ENCODE measurements at regions not wholly inside any gene's neighbourhood (a gene's known extent, or its start where the extent isn't known, plus 50 kb on each side); places are given as distances from the start of the nearest gene placed in this dataset.

DNA sequence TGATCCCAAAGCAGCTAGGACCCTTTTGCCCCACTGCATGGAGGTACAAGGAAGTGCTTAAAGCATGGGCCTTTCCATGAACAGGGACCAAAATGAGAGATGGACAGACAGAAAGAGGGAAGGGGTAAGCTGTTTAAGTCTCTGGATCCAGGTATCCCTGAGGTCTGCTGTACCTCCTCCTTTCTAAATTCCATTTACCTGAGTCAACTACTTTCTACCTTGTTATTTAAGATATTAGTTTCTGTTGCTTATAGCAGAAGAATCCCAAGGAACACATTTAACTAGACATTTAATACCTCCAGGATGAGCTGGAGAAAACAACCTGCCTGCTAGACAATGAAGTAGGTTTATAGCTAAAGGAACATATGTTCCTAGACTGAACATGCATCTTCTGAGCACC lies 157.6 kb upstream of the TMCC3 start:
- no peak overlapping the region for H3K4me3 ChIP-seq (ENCODE audit: low read length)
- no peaks in the 10 kb centered on the region for H3K36me3 ChIP-seq (ENCODE audit: control insufficient read depth, low read depth, low read length)
- no peak overlapping the region for H3K27ac ChIP-seq (ENCODE audit: low read length)
- no peaks in the 10 kb centered on the region for H3K27me3 ChIP-seq (ENCODE audit: control insufficient read depth, insufficient read depth, low read length)
- H3K9ac ChIP-seq (ENCODE audit: low read length), result no peak overlapping the region
- H3K9me3 ChIP-seq (ENCODE audit: control insufficient read depth, low read depth, low read length), result peaks cover 6% of the 10 kb centered on the region
- H3K4me1 ChIP-seq (ENCODE audit: control insufficient read depth, low read depth, low read length), result no peaks in the 10 kb centered on the region

DNA sequence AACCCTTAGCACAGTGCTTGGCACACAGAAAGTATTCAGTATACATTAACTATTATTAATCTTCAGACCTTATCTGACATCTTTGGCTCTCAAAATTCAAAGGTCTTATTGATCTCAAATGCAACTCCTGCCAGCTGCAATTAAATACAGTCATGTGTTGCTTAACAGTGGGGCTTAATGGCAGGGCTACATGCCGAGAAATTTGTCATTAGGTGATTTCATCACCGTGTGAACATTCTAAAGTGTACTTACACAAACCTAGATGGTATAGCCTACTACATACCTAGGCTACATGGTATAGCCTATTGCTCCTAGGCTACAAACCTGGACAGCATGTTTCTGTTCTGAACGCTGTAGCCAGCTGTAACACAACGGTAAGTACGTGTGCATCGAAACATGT lies 156.3 kb upstream of the TMCC3 start:
- H3K36me3 ChIP-seq (ENCODE audit: control insufficient read depth, low read depth, low read length), result no peaks in the 10 kb centered on the region
- no peaks in the 10 kb centered on the region for H3K4me1 ChIP-seq (ENCODE audit: control insufficient read depth, low read depth, low read length)
- H3K27ac ChIP-seq (ENCODE audit: low read length), result no peak overlapping the region
- H3K9ac ChIP-seq (ENCODE audit: low read length), result no peak overlapping the region
- no peak overlapping the region for H3K4me3 ChIP-seq (ENCODE audit: low read length)
- H3K9me3 ChIP-seq (ENCODE audit: control insufficient read depth, low read depth, low read length), result no peaks in the 10 kb centered on the region
- H3K27me3 ChIP-seq (ENCODE audit: control insufficient read depth, insufficient read depth, low read length), result no peaks in the 10 kb centered on the region

DNA sequence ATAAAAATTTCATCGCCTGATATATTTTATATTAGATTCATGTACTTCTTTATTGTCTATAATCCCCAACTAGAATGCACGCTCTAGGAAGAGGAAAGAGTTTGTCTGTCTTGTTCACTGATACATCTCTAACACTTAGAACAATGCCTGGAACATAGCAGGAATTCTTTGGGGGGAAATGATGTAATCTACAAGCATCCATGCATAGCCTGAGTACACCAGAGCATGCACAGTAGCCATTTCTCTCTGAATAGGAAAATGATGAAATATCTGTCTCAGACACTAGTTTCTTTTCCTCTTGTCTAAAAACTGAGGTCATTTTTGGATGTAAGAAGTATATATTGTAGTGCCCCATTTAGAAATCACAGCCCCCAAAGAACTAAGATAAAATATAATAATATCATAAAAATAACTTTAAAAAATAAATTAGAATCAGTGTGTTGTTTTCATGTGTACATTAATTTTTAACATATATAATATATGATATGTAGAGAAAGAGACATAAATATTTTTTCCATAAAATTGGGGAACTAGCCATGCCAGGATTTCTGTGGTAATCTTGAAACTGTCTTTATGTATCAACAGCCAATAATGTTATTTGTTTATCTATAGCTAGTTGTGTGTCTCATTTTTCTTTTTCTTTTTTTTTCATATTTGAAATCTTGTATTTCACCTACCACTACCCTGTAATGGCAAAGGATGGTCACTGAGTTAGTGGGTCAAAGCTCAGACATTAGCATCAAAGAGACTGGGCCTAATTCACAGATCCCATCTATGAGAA lies 155.6 kb upstream of the TMCC3 start:
- H3K4me3 ChIP-seq (ENCODE audit: low read length), result no peak overlapping the region
- no peaks in the 10 kb centered on the region for H3K27me3 ChIP-seq (ENCODE audit: control insufficient read depth, insufficient read depth, low read length)
- H3K9me3 ChIP-seq (ENCODE audit: control insufficient read depth, low read depth, low read length), result no peaks in the 10 kb centered on the region
- H3K27ac ChIP-seq (ENCODE audit: low read length), result no peak overlapping the region
- H3K9ac ChIP-seq (ENCODE audit: low read length), result no peak overlapping the region
- H3K36me3 ChIP-seq (ENCODE audit: control insufficient read depth, low read depth, low read length), result no peaks in the 10 kb centered on the region
- H3K4me1 ChIP-seq (ENCODE audit: control insufficient read depth, low read depth, low read length), result no peaks in the 10 kb centered on the region

DNA sequence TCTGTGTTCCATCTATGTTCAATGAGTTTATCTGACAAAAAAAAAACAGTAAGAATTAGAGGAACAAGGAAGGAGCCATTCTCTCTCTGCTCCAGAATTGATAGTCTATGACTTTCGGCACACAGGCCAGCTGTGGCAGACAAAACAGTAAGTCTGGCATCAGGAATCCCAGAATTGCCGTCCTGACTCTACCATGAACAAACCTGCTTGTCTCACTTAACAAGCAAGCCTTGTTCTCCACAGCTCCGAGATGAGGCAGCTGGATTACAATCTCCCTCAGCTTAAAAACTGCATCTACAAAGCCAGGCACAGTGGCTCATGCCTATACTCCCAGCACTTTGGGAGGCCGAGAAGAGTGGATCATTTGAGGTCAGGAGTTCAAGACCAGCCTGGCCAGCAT lies 153.6 kb upstream of the TMCC3 start:
- Histone ChIP-seq H3K9me3 (ENCODE audit: control insufficient read depth, low read depth, low read length) (no peaks in the 10 kb centered on the region), H3K27me3 (ENCODE audit: control insufficient read depth, insufficient read depth, low read length) (no peaks in the 10 kb centered on the region), H3K4me3 (ENCODE audit: low read length) (no peak overlapping the region), H3K4me1 (ENCODE audit: control insufficient read depth, low read depth, low read length) (no peaks in the 10 kb centered on the region), H3K27ac (ENCODE audit: low read length) (no peak overlapping the region), H3K36me3 (ENCODE audit: control insufficient read depth, low read depth, low read length) (no peaks in the 10 kb centered on the region), H3K9ac (ENCODE audit: low read length) (no peak overlapping the region)

DNA sequence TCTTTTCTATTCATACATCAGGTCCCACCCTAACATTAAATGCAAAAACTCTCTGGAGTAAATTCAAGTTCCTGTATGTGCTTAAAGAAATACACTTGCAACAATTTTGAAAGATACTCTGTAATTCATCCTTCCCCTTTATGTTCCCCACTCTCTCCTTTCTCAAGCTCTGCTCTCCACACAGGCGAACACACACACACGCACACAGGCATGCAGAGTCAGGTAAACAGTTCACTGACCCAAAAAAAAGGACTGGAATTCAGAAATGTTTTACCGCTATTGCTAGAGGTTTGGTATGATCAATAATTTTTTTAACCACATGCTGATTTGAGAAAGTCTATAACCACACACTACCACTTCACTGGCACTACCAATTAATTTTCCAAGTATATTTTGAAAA lies 152.4 kb upstream of the TMCC3 start:
- Histone ChIP-seq H3K27me3 (ENCODE audit: control insufficient read depth, insufficient read depth, low read length) (no peaks in the 10 kb centered on the region), H3K4me1 (ENCODE audit: control insufficient read depth, low read depth, low read length) (no peaks in the 10 kb centered on the region), H3K9me3 (ENCODE audit: control insufficient read depth, low read depth, low read length) (no peaks in the 10 kb centered on the region), H3K27ac (ENCODE audit: low read length) (no peak overlapping the region), H3K36me3 (ENCODE audit: control insufficient read depth, low read depth, low read length) (no peaks in the 10 kb centered on the region), H3K4me3 (ENCODE audit: low read length) (no peak overlapping the region), H3K9ac (ENCODE audit: low read length) (no peak overlapping the region)

DNA sequence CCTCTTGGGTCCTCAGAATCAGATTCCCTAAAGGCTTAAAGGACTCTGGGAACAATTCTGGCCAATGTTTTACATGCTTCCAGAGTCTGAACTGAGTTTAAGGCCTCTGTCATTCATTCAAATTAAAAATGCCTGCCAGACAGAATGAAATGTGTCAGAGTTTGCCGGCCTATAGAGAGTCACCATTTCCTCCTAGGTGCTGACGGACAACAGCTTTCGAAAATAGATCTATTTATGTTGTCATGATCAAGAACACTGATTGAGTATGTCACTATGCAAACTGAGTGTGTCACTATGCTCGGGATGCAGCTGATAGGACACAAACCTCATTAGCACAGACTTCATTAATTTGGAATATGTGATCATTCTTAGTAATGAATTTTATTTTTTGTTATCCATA lies 151.4 kb upstream of the TMCC3 start:
- Histone ChIP-seq H3K27me3 (ENCODE audit: control insufficient read depth, insufficient read depth, low read length) (no peaks in the 10 kb centered on the region), H3K9ac (ENCODE audit: low read length) (no peak overlapping the region)

DNA sequence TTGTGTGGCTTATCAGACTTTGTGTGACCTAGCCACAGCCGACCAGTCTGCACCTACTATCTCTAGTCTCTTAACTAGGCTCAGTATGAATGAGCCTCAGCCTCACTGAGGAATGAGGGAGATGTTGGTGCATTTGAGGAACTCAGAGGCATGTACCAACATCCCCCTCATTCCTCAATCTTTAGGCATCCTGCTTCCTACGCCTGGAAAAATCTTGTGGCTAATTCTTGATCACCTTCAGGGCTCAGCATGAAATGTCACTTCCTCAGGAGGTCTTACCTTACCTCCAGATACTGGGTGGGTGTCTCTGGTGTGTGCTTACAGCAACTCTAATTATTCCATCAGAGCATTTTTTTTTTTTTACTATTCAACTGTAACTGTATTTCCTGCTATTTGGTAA lies 148.8 kb upstream of the TMCC3 start:
- peaks cover 4% of the 10 kb centered on the region for H3K4me1 ChIP-seq (ENCODE audit: control insufficient read depth, low read depth, low read length)
- H3K27ac ChIP-seq (ENCODE audit: low read length), result no peak overlapping the region
- no peak overlapping the region for H3K4me3 ChIP-seq (ENCODE audit: low read length)
- H3K9ac ChIP-seq (ENCODE audit: low read length), result no peak overlapping the region
- H3K36me3 ChIP-seq (ENCODE audit: control insufficient read depth, low read depth, low read length), result no peaks in the 10 kb centered on the region
- H3K9me3 ChIP-seq (ENCODE audit: control insufficient read depth, low read depth, low read length), result no peaks in the 10 kb centered on the region
- no peaks in the 10 kb centered on the region for H3K27me3 ChIP-seq (ENCODE audit: control insufficient read depth, insufficient read depth, low read length)

More for the DNA sequence above, 151.4 kb upstream of the TMCC3 start:
- no peaks in the 10 kb centered on the region for H3K9me3 ChIP-seq (ENCODE audit: control insufficient read depth, low read depth, low read length)
- H3K27ac ChIP-seq (ENCODE audit: low read length), result no peak overlapping the region
- no peaks in the 10 kb centered on the region for H3K4me1 ChIP-seq (ENCODE audit: control insufficient read depth, low read depth, low read length)
- H3K4me3 ChIP-seq (ENCODE audit: low read length), result no peak overlapping the region
- H3K36me3 ChIP-seq (ENCODE audit: control insufficient read depth, low read depth, low read length), result no peaks in the 10 kb centered on the region

DNA sequence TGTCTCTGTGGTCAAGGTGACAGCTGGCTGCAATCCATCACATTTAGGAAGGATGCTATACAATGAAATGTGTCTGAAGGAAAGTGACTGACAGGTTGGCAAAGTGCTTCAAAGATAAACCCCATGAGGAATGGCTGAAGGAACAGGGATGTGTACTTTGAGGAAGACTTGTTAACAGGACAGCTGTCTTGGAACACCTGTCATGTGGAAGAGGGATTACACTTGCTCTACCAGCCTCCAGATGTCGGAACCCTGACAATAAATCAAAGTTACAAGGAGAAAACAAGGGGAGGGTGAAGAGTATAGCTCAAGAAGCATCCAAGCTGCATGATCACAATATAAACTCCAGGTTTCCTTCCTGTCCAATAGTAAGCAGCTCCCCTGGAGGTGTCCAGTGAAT lies 147.8 kb upstream of the TMCC3 start:
- peaks cover 6% of the 10 kb centered on the region for H3K4me1 ChIP-seq (ENCODE audit: control insufficient read depth, low read depth, low read length)
- no peak overlapping the region for H3K27ac ChIP-seq (ENCODE audit: low read length)
- H3K36me3 ChIP-seq (ENCODE audit: control insufficient read depth, low read depth, low read length), result no peaks in the 10 kb centered on the region
- H3K4me3 ChIP-seq (ENCODE audit: low read length), result no peak overlapping the region
- H3K9ac ChIP-seq (ENCODE audit: low read length), result no peak overlapping the region
- no peaks in the 10 kb centered on the region for H3K27me3 ChIP-seq (ENCODE audit: control insufficient read depth, insufficient read depth, low read length)
- no peaks in the 10 kb centered on the region for H3K9me3 ChIP-seq (ENCODE audit: control insufficient read depth, low read depth, low read length)

DNA sequence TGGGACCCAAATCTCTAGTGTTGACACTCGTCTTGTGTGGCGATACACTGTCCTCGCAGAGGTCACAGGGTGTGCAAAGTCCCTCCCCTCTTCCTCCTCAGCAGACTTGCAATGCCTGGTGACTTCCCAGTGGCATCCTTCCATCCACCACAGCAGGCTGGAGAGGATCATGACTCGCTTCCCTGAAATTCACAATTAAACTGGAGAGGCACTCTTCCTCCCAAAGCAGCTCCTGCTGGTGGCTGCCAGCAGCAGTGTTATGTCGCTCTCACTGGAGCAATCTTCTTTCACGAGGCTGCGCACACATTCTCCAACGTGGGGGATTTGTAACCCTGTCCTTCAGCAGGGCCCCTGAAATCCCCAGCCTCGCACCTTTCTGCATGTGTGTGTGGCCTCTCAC lies 145.2 kb upstream of the TMCC3 start:
- H3K27me3 ChIP-seq (ENCODE audit: control insufficient read depth, insufficient read depth, low read length), result no peaks in the 10 kb centered on the region
- peaks cover 8% of the 10 kb centered on the region for H3K4me1 ChIP-seq (ENCODE audit: control insufficient read depth, low read depth, low read length)
- no peak overlapping the region for H3K4me3 ChIP-seq (ENCODE audit: low read length)
- no peak overlapping the region for H3K9ac ChIP-seq (ENCODE audit: low read length)
- H3K27ac ChIP-seq (ENCODE audit: low read length), result no peak overlapping the region
- H3K36me3 ChIP-seq (ENCODE audit: control insufficient read depth, low read depth, low read length), result no peaks in the 10 kb centered on the region
- H3K9me3 ChIP-seq (ENCODE audit: control insufficient read depth, low read depth, low read length), result no peaks in the 10 kb centered on the region

DNA sequence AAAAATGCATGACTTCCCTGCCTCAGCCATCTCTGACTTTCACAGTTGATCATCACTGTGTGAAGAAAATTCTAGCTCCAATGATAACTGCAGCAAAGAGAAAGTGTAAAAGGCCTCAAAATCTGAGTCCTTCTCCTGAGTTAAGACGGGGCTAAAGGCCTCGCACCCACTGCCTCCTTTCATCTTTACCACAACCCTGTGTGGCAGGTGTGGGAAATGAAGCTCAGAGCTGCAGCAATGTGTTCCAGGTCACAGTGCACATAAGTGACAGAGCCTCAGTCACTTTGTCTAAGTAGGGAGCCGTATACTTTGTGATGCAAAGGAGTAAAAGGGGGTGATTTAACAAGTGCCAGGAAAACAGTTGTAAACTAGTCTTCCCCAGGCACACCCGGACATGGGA lies 144.7 kb upstream of the TMCC3 start:
- no peak overlapping the region for H3K4me3 ChIP-seq (ENCODE audit: low read length)
- no peaks in the 10 kb centered on the region for H3K9me3 ChIP-seq (ENCODE audit: control insufficient read depth, low read depth, low read length)
- no peaks in the 10 kb centered on the region for H3K36me3 ChIP-seq (ENCODE audit: control insufficient read depth, low read depth, low read length)
- no peaks in the 10 kb centered on the region for H3K27me3 ChIP-seq (ENCODE audit: control insufficient read depth, insufficient read depth, low read length)
- H3K9ac ChIP-seq (ENCODE audit: low read length), result no peak overlapping the region
- H3K4me1 ChIP-seq (ENCODE audit: control insufficient read depth, low read depth, low read length), result peaks cover 8% of the 10 kb centered on the region
- no peak overlapping the region for H3K27ac ChIP-seq (ENCODE audit: low read length)

DNA sequence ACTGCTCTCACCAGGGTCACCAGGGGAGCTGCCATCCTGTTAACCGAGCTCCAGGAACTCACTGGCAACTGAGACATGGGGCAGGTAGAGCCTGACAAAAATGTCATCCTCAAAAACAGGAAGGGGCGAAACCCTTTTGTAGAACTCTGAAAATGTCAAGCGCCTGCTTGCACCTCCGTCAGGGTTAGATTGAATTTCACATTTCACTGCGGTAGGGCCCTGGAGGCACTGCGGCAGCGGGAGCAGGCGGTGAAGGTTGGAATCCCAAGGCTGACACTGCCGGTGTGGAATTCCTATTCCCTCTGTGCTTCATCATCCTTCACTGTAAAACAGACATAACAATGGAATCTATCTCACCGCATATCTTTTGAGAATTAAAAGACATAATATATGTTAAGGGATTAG lies 142.8 kb upstream of the TMCC3 start:
- no peaks in the 10 kb centered on the region for H3K27me3 ChIP-seq (ENCODE audit: control insufficient read depth, insufficient read depth, low read length)
- H3K27ac ChIP-seq (ENCODE audit: low read length), result no peak overlapping the region
- no peak overlapping the region for H3K4me3 ChIP-seq (ENCODE audit: low read length)
- no peaks in the 10 kb centered on the region for H3K9me3 ChIP-seq (ENCODE audit: control insufficient read depth, low read depth, low read length)
- H3K4me1 ChIP-seq (ENCODE audit: control insufficient read depth, low read depth, low read length), result peaks cover 8% of the 10 kb centered on the region
- no peaks in the 10 kb centered on the region for H3K36me3 ChIP-seq (ENCODE audit: control insufficient read depth, low read depth, low read length)
- H3K9ac ChIP-seq (ENCODE audit: low read length), result no peak overlapping the region

DNA sequence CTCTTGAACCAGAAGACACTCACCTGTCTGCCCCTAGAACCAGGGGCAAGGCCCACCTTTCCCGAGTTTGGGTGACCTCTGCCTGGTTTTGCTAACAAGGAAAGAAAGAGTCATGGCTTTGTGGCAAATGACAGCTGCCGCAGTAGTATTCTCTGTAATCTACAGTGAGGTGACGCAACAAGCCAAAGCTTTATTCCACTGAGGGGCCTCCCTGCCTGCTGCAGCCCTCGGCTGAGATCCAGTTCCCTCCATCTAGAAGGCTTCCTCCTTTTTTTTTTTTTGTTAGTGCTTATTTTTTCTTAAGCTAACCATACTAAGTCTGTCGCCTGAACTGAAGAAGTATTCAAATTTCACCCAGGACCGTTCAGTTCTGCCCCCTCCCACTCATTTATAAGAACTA lies 142.3 kb upstream of the TMCC3 start:
- H3K9me3 ChIP-seq (ENCODE audit: control insufficient read depth, low read depth, low read length), result no peaks in the 10 kb centered on the region
- no peak overlapping the region for H3K4me3 ChIP-seq (ENCODE audit: low read length)
- no peak overlapping the region for H3K27ac ChIP-seq (ENCODE audit: low read length)
- H3K4me1 ChIP-seq (ENCODE audit: control insufficient read depth, low read depth, low read length), result peaks cover 8% of the 10 kb centered on the region
- H3K27me3 ChIP-seq (ENCODE audit: control insufficient read depth, insufficient read depth, low read length), result no peaks in the 10 kb centered on the region
- H3K9ac ChIP-seq (ENCODE audit: low read length), result no peak overlapping the region
- H3K36me3 ChIP-seq (ENCODE audit: control insufficient read depth, low read depth, low read length), result no peaks in the 10 kb centered on the region

All from iPS-18a (cell line).